ENCODE measurements at regions not wholly inside any gene's neighbourhood (a gene's known extent, or its start where the extent isn't known, plus 50 kb on each side); places are given as distances from the start of the nearest gene placed in this dataset.

- DNase-seq: no peak
Measured at GRCh38 chr2:81981585-81981984, 1677.0 kb upstream of the LRRTM1 start.

- no peak for DNase-seq
Measured at GRCh38 chr2:81979086-81979485, 1674.5 kb upstream of the LRRTM1 start.

DNA sequence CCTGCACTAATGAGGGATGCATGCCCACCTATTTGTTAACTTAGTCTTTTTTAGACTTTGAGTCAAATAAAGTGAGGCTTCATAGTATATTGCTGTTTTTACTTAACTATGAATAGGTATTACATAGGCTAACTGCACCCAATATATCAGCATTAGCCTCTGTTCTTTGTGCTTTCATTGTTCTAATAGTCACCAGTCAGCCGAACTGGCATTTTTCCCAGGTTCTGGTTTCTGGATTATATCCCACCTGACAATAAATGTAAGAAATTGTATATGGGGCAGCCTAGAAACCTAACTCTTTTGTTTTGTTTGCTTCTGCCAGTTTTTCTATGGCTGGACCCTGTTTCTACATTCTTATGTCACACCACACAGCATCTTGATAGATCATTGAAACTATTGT lies 1672.4 kb upstream of the LRRTM1 start:
- DNase-seq: no peak

DNA sequence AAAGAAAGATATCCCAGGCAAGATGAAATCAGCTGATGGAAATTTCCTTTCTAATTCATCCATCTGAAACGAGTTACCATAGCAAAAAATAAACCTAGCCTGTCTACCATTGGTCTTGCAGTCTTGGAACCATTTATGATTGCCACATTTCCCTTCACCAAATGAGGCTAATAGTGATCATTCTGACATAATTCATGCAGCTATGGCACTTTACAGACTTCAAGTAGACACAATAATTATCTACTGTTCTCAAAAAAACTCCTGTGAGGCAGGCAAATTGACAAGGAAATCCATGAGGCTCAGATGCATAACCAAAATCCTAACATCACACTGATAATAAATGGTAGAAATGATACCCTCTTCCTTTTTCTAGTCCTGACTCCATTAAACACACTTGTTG lies 1669.7 kb upstream of the LRRTM1 start:
- DNase-seq: no peak

DNA sequence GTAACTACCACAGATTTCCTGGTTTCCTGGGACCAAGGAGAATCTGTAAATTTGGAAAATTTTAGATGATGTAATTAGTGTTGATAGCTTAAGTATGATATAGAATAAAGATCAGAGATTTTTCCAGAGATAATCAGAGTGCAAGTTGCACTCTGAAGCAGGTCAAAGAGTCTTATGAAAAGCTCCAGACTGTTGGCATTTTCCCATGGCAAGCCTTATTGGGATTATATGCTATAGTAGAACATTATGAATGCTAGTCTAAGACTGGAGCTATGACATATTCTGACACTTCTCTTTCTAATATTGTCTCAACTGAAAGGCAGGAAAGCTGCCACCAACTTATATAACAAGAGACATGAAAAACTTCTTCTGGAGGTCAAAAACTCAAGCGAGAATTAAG lies 1638.3 kb upstream of the LRRTM1 start:
- DNase-seq: no peak

- DNase-seq: no peak
Measured at GRCh38 chr2:81942136-81942680, 1637.7 kb upstream of the LRRTM1 start.

GRCh38 chr2:81940266-81940955 lies 1635.9 kb upstream of the LRRTM1 start:
- no peak for DNase-seq

DNA sequence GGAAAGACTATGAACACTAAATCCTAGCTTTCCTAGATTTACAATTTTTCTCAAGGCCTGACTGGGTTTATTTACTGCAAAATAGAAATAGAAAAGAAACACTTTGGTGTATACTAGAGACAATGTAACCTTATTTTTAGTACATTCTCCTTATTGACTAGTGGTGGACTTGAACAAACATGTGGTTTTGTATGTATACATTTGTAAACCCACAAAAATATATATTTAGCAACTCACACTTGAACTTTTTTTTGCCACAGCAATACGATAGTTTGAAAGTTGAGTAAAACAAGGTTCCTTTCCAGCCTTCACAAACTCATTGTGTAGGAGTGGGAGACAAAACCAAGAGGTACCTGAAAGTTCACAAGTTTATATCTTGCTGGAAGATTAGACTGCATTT lies 1633.4 kb upstream of the LRRTM1 start:
- DNase-seq: no peak

- no peak for DNase-seq
Measured at GRCh38 chr2:81903534-81903933, 1599.0 kb upstream of the LRRTM1 start.

DNA sequence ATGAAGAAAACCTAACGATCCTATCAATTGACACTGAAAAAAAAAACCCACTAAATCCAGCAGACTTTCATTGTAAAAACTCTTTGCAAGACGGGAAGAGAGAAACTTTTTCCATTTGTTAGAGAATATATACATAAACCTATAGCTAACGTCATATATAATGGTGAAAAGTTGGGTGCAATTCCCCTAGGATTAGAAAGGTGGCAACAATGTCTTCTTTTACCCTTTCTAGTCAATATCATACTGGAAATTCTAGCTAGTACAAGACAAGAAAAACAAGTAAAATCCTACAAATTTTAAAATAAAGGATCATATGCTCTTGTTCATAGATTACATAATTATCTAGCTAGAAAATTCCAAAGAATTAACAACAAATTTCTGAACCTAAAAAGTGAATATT lies 1596.5 kb upstream of the LRRTM1 start:
- no peak for DNase-seq

- DNase-seq: no peak
Measured at GRCh38 chr2:81895620-81896250, 1591.2 kb upstream of the LRRTM1 start.

DNA sequence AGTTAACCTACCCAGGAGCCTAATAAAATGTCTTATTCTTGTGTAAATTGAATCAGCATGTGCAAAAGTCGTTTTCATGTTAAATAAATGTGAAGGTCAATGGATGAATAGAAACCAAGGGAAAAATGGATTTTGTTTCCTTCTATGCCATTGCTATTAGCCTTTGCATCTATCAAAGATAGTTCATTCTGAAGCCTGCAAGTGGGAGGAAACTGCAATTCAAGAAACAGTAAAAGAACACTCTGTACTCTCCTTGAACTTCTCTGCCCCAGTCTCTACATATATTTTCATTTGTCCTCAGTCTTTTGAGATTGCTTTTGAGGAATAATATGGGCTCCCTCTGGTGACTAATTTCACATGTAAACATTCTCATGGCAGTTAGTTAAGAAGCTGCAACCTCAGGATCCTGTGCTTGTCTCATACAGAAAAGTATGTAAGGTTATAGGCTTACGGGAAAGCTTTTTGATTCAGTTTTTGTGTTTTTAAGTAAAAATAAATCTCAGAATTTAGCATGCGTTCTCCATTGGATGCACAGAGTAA lies 1590.0 kb upstream of the LRRTM1 start:
- no peak for DNase-seq

GRCh38 chr2:81876624-81877023 lies 1572.1 kb upstream of the LRRTM1 start:
- DNase-seq: no peak

DNA sequence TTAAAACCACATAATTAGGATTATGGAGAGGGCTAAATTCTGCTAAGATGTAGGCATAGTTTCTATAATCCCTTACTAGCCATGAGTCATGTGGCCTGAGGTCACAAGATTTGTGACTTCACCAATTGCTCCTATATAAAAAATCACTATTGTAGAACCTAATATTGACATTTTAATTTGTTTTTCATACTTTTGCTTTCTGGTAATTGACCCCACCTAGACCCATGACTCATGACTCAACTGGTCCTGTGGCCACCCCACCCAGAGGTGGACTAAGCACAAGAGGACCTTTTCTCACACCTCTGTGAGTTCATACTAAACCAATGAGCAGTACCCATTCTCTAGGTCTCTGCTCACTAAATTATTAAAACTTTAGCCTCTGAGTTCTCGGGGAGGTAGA lies 1567.5 kb upstream of the LRRTM1 start:
- DNase-seq: no peak

DNA sequence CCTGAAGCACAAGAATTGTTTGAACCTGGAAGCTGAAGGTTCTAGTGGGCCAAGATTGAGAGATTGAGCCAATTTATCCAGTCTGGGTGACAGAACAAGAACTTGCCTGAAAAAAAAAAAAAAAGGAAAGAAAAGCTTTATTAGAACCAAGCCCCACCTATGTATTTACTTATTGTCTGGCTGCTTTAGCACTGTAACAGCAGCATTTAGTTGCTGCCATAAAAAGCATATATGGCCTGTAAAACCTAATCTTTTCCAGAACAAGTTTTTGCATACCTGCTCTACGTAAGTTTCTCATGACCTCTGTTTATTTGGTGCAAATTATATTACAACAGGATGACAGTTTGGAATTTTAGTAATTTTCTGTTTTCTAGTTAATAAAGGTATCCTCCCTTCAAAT lies 1565.6 kb upstream of the LRRTM1 start:
- no peak for DNase-seq

- no peak for DNase-seq
Measured at GRCh38 chr2:81858998-81859397, 1554.4 kb upstream of the LRRTM1 start.

DNA sequence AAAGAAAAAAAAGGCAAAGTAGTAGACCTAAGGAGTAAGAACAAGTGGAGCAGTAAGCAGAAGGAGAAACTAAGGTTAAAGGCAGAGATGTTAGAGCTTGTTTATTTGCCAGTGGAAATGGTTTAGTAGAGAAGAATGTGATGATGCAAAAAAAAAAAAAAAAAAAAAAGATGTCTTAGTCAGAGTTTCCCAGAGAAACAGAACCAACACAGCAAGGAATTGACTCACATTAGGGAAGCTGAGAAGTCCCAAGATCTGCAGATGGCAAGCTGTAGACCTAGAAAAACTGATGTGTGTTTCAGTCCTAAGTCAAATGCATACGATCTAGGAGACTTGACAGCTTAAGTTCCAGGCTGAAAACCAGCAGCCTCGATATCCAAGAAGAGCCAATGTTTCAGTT lies 1548.8 kb upstream of the LRRTM1 start:
- no peak for DNase-seq

GRCh38 chr2:81852651-81853050 lies 1548.1 kb upstream of the LRRTM1 start:
- DNase-seq: no peak

DNA sequence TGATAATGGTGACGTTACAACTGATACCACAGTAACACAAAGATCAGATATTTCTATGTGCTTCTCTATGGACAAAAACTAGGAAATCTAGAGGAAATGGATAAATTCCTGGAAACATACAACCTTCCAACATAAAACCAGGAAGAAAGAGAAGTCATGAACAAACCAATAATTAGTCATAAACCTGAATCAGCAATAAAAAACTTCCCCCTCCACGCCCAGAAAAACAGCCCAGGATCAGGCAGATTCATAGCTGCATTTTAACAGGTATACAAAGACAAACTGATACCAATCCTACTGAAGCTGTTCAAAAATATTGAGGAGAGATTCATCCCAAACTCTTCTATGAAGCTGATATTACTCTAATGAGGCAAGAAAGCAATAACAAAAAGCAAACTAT lies 1535.2 kb upstream of the LRRTM1 start:
- no peak for DNase-seq

DNA sequence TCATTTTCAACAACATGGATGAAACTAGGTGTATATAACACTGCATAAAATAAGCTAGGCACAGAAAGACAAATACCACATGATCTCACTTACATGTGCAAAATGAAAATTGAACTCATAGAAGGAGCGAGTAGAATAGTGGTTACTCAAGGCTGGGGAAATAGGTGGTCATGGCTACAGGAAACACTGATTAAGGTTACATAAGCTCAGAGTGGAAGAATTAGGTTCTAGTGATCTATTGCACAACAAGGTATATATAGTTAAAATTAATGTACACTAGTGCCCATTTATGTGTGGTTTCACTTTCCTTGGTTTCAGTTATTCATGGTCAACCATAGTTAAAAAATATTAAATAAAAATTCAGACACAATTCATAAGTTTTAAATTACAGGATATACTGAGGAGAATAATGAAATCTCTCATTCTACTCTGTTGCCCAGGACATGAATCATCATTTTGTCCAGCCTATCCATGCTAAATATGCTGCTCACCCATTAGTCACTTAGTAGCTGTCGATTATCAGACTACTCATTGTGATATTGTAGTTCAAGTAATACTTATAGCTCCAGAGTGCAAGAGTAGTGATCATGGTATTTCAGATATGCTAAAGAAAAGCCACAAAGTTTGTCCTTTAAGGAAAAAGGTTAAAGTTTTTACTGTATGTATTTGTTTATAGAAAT lies 1530.9 kb upstream of the LRRTM1 start:
- no peak for DNase-seq

DNA sequence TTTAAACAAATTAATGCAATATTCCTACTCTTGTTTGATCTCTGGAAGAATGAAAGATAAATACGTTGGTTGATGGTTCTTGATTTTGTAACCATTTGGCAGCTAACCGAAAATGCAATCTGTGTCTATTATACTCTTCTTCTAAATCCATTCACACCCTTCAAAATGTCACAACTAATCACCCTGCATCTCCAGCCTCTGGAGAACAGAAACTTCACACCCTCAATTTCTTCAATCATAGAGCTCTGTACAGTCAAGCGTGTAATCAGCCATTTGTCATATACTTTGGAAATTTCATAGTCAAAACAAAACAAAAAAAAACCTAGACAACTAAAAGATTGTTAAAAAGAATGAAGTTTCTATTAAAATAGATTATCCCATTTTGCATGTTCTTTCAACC lies 1482.3 kb upstream of the LRRTM1 start:
- DNase-seq: no peak

- DNase-seq: no peak
Measured at GRCh38 chr2:81767187-81767912, 1462.8 kb upstream of the LRRTM1 start.

GRCh38 chr2:81747481-81748070 lies 1443.0 kb upstream of the LRRTM1 start:
- no peak for DNase-seq

Data from NCI-H1092 (cell line).